Neural cell (in vitro differentiated cells): ENCODE measurements at regions not wholly inside any gene's neighbourhood (a gene's known extent, or its start where the extent isn't known, plus 50 kb on each side); places are given as distances from the start of the nearest gene placed in this dataset.

Experiments used
- EP300 ChIP-seq: fragments of 450-650 bp; conservative IDR thresholded peaks from 2 replicates; pipeline ENCODE4 v1.6.1; 2014; ENCODE audit warnings: antibody characterized with exemption, mild to moderate bottlenecking, moderate library complexity; ENCODE audit not compliant: poor library complexity, severe bottlenecking
- EZH2 ChIP-seq: fragments of 200-600, 300-800 bp; shearing (Covaris generic), sonication (generic); IDR thresholded peaks from 2 replicates; pipeline ENCODE4 v1.6.1; 2014; ENCODE audit warnings: antibody characterized with exemption, low read length, borderline replicate concordance, mild to moderate bottlenecking; ENCODE audit not compliant: insufficient read depth, poor library complexity, severe bottlenecking
- RAD21 ChIP-seq: fragments of 450-650 bp; conservative IDR thresholded peaks from 2 replicates; pipeline ENCODE4 v1.6.1; 2014; ENCODE audit warnings: antibody characterized with exemption, mild to moderate bottlenecking, moderate library complexity
- TF ChIP-seq, protein P1 (sequence below): fragments of 450-650 bp; IDR thresholded peaks from 2 replicates; pipeline ENCODE4 v1.5.1; 2014; ENCODE audit warnings: antibody characterized with exemption, mild to moderate bottlenecking, moderate library complexity; ENCODE audit not compliant: poor library complexity, severe bottlenecking
- TF ChIP-seq, protein P2 (sequence below): IDR thresholded peaks from 2 replicates; pipeline ENCODE4 v1.6.1; 2012; ENCODE audit warnings: borderline replicate concordance

DNA sequence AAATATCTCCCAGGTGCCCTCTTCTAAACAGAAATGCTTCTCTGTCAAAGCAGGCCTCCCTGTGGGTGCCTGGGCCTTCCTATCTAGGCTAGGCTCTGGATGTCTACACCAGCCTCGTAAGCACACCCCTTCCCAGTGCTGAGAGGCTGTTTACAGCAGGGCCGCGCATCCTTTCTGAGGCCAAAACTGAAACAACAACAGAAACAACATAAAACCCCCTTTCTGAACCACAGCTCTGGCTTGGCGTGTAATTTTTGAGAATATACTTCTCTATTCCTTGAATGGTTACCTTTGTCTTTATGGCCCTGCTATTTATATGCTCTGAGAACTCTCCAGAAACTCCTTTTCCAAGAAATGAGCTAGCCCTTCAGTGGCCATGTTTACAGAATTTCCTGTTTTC, 118.4 kb downstream of the BCL2L11 start:
- TF ChIP-seq, protein P1, sequence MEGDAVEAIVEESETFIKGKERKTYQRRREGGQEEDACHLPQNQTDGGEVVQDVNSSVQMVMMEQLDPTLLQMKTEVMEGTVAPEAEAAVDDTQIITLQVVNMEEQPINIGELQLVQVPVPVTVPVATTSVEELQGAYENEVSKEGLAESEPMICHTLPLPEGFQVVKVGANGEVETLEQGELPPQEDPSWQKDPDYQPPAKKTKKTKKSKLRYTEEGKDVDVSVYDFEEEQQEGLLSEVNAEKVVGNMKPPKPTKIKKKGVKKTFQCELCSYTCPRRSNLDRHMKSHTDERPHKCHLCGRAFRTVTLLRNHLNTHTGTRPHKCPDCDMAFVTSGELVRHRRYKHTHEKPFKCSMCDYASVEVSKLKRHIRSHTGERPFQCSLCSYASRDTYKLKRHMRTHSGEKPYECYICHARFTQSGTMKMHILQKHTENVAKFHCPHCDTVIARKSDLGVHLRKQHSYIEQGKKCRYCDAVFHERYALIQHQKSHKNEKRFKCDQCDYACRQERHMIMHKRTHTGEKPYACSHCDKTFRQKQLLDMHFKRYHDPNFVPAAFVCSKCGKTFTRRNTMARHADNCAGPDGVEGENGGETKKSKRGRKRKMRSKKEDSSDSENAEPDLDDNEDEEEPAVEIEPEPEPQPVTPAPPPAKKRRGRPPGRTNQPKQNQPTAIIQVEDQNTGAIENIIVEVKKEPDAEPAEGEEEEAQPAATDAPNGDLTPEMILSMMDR: no peak
- TF ChIP-seq RAD21 (no peak), EZH2 (no peak), EP300 (no peak)
- TF ChIP-seq, protein P2, sequence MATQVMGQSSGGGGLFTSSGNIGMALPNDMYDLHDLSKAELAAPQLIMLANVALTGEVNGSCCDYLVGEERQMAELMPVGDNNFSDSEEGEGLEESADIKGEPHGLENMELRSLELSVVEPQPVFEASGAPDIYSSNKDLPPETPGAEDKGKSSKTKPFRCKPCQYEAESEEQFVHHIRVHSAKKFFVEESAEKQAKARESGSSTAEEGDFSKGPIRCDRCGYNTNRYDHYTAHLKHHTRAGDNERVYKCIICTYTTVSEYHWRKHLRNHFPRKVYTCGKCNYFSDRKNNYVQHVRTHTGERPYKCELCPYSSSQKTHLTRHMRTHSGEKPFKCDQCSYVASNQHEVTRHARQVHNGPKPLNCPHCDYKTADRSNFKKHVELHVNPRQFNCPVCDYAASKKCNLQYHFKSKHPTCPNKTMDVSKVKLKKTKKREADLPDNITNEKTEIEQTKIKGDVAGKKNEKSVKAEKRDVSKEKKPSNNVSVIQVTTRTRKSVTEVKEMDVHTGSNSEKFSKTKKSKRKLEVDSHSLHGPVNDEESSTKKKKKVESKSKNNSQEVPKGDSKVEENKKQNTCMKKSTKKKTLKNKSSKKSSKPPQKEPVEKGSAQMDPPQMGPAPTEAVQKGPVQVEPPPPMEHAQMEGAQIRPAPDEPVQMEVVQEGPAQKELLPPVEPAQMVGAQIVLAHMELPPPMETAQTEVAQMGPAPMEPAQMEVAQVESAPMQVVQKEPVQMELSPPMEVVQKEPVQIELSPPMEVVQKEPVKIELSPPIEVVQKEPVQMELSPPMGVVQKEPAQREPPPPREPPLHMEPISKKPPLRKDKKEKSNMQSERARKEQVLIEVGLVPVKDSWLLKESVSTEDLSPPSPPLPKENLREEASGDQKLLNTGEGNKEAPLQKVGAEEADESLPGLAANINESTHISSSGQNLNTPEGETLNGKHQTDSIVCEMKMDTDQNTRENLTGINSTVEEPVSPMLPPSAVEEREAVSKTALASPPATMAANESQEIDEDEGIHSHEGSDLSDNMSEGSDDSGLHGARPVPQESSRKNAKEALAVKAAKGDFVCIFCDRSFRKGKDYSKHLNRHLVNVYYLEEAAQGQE: no peak
